Thyroid gland (tissue), 4 donors: ENCODE measurements at regions not wholly inside any gene's neighbourhood (a gene's known extent, or its start where the extent isn't known, plus 50 kb on each side); places are given as distances from the start of the nearest gene placed in this dataset.

ENCODE experiments used
- DNase-seq, 2 donors: peaks; one replicate each; pipeline ENCODE4 v3.0.0-alpha.2; 2019
- H3K27ac ChIP-seq, 3 donors: fragments of 200-600 bp; sonication (generic); 1 replicate in 2 of 3; 2 replicates in 1 of 3; pipeline ENCODE4 v1.5.1; 2016 to 2019; ENCODE audit warnings: mild to moderate bottlenecking in 1 of 3, moderate library complexity in 1 of 3
- H3K27me3 ChIP-seq: fragments of 200-600 bp; sonication (generic); one replicate; pipeline ENCODE4 v1.5.1; 2019
- H3K36me3 ChIP-seq, 2 donors: fragments of 200-600 bp; sonication (generic); one replicate each; pipeline ENCODE4 v1.5.1; 2016 to 2019
- H3K4me1 ChIP-seq, 2 donors: fragments of 200-600 bp; sonication (generic); one replicate each; pipeline ENCODE4 v1.5.1; 2017 to 2019
- H3K4me3 ChIP-seq, 3 donors: fragments of 200-600 bp; sonication (generic); replicated peaks in 1 of 3; 1 replicate in 2 of 3; 2 replicates in 1 of 3; pipeline ENCODE4 v1.5.1; 2016; ENCODE audit warnings: mild to moderate bottlenecking in 1 of 3
- H3K9me3 ChIP-seq: fragments of 200-600 bp; sonication (generic); one replicate; pipeline ENCODE4 v1.5.1; 2017
- POLR2A ChIP-seq, 2 donors: fragments of 450-650 bp; IDR thresholded peaks; one replicate each; pipeline ENCODE4 v1.6.1; 2017; ENCODE audit warnings: antibody characterized with exemption in 2 of 2, mild to moderate bottlenecking in 2 of 2, moderate library complexity in 1 of 2
- WGBS, 2 donors: methylation state at CpG; one replicate each; pipeline ENCODE4 v1.1.5; 2017; 5-methylcytosine and 5-hydroxymethylcytosine counted together
- intact Hi-C: fragments of 100-400 bp; cut with DNase I; formaldehyde crosslinking; loops from one replicate; pipeline ENCODE4 v1.15.1; 2023
- TF ChIP-seq, protein P1 (sequence below), 6 experiments: fragments of 200-600 bp in 3 of 6; fragments of 450-650 bp in 3 of 6; sonication (generic) in 3 of 6; IDR thresholded peaks; one replicate each; pipeline ENCODE4 v1.5.1; 2016 to 2019; ENCODE audit warnings: antibody characterized with exemption in 6 of 6, mild to moderate bottlenecking in 2 of 6, inconsistent platforms in 1 of 6, moderate library complexity in 1 of 6

DNA sequence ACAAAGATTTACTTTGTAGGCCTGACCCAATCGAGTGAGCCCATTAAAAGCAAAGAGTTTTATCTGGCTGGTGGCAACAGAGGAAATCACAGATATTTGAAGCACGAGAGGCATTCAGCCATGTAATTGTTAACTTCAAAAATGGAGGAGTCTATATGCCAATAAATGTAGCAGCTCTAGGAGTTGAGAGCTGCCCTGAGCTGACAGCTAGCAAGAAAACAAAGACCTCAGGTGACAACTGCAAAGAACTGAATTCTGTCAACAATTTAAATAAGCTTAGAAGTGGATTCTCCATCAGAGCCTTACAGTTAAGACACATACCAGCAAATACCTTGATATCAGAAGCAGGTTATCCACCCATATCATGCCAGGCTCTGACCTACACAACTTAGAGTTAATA, 463.1 kb upstream of the NEGR1 start:
- WGBS, 2 donors, result 78 to 79% methylated on average over 2 of the region's 2 CpGs
- H3K9me3 ChIP-seq, result no peaks in the 10 kb centered on the region
- no peaks in the 10 kb centered on the region for H3K27me3 ChIP-seq
- H3K36me3 ChIP-seq, result no peaks in the 10 kb centered on the region
- no peaks in the 10 kb centered on the region for H3K4me1 ChIP-seq
- H3K4me3 ChIP-seq, result no peak overlapping the region
- no peak for DNase-seq
- intact Hi-C loops, result no loop called here
- H3K27ac ChIP-seq, result no peak overlapping the region
- TF ChIP-seq, protein P1, sequence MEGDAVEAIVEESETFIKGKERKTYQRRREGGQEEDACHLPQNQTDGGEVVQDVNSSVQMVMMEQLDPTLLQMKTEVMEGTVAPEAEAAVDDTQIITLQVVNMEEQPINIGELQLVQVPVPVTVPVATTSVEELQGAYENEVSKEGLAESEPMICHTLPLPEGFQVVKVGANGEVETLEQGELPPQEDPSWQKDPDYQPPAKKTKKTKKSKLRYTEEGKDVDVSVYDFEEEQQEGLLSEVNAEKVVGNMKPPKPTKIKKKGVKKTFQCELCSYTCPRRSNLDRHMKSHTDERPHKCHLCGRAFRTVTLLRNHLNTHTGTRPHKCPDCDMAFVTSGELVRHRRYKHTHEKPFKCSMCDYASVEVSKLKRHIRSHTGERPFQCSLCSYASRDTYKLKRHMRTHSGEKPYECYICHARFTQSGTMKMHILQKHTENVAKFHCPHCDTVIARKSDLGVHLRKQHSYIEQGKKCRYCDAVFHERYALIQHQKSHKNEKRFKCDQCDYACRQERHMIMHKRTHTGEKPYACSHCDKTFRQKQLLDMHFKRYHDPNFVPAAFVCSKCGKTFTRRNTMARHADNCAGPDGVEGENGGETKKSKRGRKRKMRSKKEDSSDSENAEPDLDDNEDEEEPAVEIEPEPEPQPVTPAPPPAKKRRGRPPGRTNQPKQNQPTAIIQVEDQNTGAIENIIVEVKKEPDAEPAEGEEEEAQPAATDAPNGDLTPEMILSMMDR (IDR thresholded peaks at IDR 0.05), result no peak
- TF ChIP-seq POLR2A (IDR thresholded peaks at IDR 0.05), result no peak

DNA sequence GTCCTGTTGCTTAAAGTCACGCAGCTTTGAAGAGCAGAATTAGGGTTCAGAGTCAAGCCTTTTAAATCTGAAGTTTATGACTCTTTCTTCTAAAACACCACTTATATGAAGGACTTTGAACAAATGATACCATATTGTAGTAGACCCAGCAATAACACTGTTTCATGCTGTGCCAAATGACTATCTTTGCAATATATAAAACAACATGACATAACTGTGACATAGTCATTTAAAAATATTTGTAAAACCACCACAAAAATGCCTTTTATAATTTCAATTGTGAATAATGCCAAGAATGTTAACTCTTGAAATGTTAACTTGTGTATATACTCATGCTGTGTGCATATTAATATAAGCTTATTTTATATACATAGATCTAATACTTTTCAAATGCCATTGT, 452.1 kb upstream of the NEGR1 start:
- intact Hi-C loops, result no loop called here
- H3K36me3 ChIP-seq, result no peaks in the 10 kb centered on the region
- H3K4me1 ChIP-seq, result no peaks in the 10 kb centered on the region
- no peak overlapping the region for H3K4me3 ChIP-seq
- no peak overlapping the region for H3K27ac ChIP-seq
- 94 to 100% methylated on average over 1 of the region's 1 CpG for WGBS, 2 donors
- TF ChIP-seq, protein P1 (IDR thresholded peaks at IDR 0.05), result no peak
- no peak for TF ChIP-seq POLR2A (IDR thresholded peaks at IDR 0.05)
- DNase-seq, result no peak
- H3K27me3 ChIP-seq, result no peaks in the 10 kb centered on the region
- no peaks in the 10 kb centered on the region for H3K9me3 ChIP-seq

DNA sequence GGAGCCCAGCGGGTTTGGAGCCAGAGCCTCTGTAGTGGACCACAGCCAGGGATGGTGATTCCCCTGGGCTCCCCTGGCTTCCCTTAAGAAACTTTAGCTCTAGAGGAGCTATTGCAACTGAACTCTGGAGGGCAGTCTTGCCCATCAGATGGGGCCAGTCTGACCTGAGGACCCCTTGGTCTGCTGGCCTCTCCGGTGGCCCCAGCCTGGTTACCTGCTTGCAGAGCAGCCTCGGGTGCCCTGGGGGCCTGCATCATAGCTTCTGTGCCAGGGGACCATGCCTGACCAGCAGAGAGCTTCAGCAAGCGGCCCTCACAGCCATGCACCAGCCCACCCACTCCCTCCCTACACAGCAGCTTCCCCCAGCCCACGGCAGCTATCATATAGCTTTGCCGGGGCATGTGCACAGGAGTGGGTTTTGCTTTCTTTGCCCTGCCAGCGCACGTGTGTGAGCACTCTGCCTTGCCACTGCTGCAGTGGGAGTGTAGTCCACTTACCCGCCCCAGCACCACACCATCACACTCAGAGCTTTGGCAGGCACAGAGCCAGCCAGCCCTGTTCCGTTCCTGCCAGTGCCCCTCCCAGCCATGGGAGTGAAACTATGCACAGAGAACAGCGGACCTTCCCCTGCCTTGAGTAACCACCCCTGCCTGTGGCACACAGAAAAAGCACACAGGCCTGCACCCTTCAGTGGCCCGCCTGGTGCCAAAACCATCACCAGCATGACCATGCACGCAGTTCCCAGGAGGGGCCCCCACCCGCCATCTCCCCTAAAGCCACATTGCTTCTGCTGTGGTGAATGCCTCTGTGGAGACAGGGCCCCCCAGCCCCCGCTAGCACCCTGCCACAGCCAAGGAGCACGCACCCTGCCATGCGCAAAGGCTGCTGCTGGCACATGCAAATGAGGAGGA, 442.9 kb upstream of the NEGR1 start:
- intact Hi-C loops, result no loop called here
- no peaks in the 10 kb centered on the region for H3K27me3 ChIP-seq
- 74 to 79% methylated on average over 10 to 17 of the region's 17 CpGs for WGBS, 2 donors
- TF ChIP-seq, protein P1 (IDR thresholded peaks at IDR 0.05), result no peak
- no peak for TF ChIP-seq POLR2A (IDR thresholded peaks at IDR 0.05)
- no peaks in the 10 kb centered on the region for H3K4me1 ChIP-seq
- no peak overlapping the region for H3K27ac ChIP-seq
- no peak overlapping the region for H3K4me3 ChIP-seq
- no peaks in the 10 kb centered on the region for H3K9me3 ChIP-seq
- H3K36me3 ChIP-seq, result no peaks in the 10 kb centered on the region
- peak in 1 of 2 donors; percentile 2 for DNase-seq

DNA sequence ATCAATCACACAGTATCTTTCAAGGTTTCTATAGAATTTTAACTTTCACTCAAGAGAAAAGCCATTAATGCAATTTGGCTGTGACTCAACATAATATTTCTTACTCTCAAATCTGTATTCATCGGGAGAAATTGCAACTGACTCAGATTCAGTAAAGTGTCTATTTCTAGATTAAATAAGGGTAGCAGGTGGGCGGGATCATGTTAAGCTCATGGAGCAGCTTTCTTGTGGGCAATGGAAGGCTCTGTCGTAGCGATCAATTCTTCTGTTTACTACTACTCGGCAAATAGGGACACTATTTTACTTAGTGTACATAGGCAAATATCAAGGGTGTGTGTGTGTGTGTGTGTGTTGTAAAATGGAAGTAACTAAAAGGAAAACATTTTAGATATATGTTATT, 423.6 kb upstream of the NEGR1 start:
- intact Hi-C loops, result no loop called here
- no peaks in the 10 kb centered on the region for H3K27me3 ChIP-seq

More for the DNA sequence above, 423.6 kb upstream of the NEGR1 start:
- no peak for DNase-seq
- H3K9me3 ChIP-seq, result no peaks in the 10 kb centered on the region
- TF ChIP-seq, protein P1 (IDR thresholded peaks at IDR 0.05), result no peak
- no peak for TF ChIP-seq POLR2A (IDR thresholded peaks at IDR 0.05)
- H3K4me1 ChIP-seq, result no peaks in the 10 kb centered on the region
- no peak overlapping the region for H3K27ac ChIP-seq
- WGBS, 2 donors, result 97% methylated on average over 5 of the region's 5 CpGs
- no peak overlapping the region for H3K4me3 ChIP-seq
- no peaks in the 10 kb centered on the region for H3K36me3 ChIP-seq
